ENCODE measurements at regions not wholly inside any gene's neighbourhood (a gene's known extent, or its start where the extent isn't known, plus 50 kb on each side); places are given as distances from the start of the nearest gene placed in this dataset.
A peak's percentile ranks its signal among the peaks of the same experiment; 100 is the strongest.
"Not testable (repeated sequence)": the region's sequence is repeated elsewhere in the genome, so short reads cannot be mapped to it uniquely, and the experiment has no call there.

DNA sequence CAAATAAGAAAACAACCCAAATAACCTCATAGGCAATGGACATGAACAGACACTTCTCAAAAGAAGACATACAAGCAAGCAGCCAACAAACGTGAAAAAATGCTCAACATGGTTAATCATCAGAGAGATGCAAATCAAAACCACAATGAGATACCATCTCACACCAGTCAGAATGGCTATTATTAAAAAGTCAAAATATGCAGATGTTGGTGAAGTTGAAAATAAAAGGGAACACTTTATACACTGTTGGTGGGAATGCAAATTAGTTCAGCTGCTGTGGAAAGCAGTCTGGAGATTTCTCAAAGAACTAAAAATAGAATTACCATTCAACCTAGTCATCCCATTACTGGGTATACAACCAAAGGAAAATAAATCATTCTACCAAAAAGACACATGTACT is 606.4 kb downstream of the KCTD12 start:
- not testable (repeated sequence) for DNase-seq

DNA sequence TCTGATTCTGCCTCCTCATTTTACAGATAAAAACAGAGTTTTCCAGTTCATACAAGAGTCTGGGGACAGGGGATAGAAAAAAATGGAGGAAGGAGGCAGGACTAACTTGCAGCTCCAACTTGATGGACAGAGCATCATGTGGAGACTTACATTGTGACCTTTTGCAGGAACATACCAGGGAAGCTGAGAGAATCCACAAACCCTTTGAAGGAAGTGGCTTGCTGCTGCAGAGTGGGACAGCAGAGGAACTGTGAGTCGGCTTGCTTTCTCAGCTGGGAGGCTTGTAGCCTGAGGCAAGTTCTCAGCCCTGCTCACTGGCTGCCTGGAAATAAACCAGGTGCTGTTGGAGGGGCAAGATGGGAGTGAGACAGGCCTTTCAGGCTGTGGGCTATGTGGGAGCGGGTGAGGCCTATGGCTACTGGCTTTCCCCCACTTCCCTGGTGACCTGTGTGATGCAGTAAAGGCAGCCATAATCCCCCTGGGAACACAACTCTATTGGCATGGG is 614.4 kb downstream of the KCTD12 start:
- DNase-seq, result no peak

DNA sequence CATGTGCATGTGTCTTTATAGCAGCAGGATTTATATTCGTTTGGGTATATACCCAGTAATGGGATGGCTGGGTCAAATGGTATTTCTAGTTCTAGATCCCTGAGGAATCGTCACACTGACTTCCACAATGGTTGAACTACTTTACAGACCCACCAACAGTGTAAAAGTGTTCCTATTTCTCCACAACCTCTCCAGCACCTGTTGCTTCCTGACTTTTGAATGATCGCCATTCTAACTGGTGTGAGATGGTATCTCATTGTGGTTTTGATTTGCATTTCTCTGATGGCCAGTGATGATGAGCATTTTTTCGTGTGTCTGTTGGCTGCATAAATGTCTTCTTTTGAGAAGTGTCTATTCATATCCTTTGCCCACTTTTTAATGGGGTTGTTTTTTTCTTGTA is 617.9 kb downstream of the KCTD12 start:
- DNase-seq, result not testable (repeated sequence)

DNA sequence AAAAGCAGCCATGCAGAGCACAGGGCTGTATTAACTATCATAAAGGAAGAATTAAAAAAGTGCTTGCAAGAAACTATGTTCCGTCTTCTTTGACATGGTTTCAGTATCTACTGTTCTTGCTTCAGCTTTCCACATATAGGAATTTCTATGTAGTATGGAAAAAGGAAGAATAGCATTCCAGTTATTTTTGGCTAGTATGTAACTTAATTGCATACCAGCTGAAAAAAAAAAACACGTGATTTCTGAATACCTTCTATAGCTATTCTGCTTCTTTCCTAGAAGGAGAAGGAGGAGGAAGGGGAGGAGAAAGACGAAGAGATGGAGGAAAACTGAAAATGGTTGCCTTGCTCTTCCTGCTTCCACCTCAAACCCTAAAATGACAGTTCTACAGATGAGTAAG is 619.0 kb downstream of the KCTD12 start:
- DNase-seq, result no peak

- DNase-seq, result no peak
These were observed 619.6 kb downstream of the KCTD12 start for GRCh38 chr13:76266561-76266960.

DNA sequence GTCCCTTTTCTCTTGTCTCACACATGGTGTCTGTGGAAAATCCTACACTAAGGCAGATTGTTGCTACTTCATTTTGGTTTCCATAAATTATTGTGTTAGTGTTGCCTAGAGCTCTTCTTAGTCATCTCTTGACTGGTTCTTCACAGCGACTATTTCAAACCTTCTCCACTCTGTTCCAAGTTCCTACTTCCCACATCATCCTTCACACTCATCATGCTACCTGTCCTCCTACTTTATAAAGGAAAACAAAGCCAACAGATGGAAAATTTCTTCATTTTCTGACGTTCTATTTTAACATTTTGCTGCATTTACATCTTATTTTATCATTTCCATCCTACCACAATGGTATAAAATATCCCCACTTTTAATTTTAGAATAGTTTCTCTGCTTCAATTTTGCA is 614.1 kb downstream of the LMO7 start:
- no peak for DNase-seq

GRCh38 chr13:76245920-76246319 is 609.8 kb downstream of the LMO7 start:
- DNase-seq, result no peak

DNA sequence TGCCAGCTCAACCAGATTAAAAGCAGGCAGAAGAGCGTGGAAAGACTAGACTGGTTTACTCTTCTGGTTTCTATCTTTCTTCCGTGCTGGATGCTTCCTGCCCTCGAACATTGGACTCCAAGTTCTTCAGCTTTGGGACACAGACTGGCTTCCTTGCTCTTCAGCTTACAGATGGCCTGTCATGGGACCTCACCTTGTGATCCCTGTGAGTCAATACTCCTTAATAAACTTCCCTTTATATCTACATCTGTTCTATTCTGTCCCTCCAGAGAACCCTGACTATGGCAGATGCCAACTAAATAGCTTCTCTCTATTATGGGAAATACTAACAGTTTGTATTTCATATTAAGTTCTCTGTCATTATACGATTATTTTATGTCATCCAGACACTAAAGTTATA is 609.1 kb downstream of the LMO7 start:
- no peak for DNase-seq

- not testable (repeated sequence) for DNase-seq
These were observed 607.0 kb downstream of the LMO7 start for GRCh38 chr13:76243120-76243519.

- DNase-seq, result no peak
These were observed 603.0 kb downstream of the LMO7 start for GRCh38 chr13:76239031-76239680.

DNA sequence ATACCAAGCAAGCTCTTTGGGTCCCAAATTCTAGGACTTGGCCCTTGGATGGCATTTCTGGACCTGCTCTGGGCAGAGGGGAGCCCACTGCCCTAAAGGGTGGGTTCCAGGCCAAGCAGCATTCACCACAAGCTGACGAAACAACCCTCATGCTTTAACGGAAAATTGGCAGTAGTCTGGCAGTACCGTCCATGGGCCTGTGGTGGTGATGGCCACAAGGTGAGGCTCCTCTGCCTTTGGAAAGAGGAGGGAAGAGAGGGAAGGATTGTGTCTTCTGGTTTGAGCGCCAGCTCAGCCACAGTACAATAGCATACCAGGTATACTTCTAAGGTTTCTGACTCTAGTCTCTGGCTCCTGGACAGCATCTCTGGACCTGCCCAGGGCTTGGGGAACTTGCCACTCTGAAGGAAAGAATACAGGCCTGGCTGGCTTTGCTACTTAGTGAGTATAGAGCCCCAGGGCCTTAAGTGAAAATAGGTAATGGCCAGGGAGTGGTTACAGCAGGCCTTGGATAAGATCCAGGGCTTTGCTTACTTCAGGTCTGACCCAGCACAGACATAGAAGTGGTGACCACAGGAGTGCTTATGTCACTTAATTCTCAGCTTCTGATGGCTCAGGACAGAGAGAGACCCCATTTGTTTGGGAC is 595.5 kb downstream of the LMO7 start:
- no peak for DNase-seq

- DNase-seq, result no peak
These were observed 593.2 kb downstream of the LMO7 start for GRCh38 chr13:76229281-76229680.

DNA sequence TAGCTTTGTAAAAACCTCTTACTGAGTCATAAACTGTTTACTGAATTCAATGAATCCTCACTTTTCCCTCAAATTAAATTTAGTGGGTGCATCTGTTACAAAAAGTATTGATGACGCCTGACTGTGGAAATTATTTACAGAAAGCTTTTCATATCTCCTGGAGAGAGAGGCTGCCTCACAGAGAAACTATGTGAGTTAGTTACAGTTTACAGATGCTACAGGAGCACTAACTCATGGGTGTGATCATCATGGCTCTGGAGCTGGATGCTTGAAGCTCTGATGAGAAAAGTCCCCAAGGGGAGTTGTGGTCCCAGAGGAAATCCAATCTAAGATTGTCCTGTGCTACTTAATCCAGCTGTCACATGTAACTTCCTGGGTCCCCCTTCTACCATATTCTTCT is 590.8 kb downstream of the LMO7 start:
- DNase-seq, result no peak

DNA sequence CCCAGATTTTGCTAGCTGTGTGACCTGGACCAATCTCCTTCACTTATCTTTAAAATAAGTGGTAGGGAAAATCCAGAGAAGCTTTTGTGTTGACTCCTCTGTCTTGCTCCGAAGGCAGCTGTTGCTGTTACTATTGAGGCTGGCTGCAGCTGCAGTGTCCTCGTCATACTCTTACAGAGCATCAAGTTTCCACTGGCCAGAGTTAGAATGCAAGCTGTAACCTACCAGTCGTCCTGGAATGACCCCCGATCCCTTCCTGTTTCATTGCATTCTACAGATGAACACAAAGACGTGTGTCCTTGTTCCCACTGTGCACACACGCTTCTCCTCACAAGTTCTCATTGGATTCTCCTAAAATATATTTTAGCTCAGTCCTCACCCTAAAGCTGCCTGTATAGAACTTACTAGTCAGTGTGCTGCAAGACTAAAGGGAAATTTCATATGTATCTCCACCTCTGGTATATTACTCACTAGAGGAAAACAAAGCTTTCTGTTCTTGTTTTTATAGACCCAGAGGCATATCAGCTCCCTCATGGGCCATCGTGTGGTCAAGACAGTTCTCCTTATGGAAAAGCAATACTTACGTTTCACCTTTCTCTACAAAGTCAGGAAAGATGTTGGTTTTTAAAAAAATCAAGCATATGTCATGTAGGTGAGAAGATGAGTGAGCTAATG is 589.8 kb downstream of the LMO7 start:
- no peak for DNase-seq

DNA sequence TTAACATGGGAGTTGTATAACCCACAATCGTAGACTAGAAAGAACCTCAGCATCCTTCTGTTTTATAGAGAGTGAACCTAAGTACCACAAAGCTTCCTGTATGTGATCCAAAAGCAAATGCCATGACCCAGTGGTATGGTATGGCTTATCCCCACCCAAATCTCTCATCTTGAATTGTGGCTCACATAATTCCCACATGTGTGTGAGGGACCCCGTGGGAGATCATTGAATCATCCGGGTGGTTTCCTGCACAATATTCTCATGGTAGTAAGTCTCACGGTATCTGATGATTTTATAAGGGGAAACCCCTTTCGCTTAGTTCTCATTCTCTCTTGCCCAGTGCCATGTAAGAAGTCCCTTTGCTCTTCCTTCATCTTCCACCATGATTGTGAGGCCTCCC is 587.9 kb downstream of the LMO7 start:
- no peak for DNase-seq

- no peak for DNase-seq
These were observed 587.4 kb downstream of the LMO7 start for GRCh38 chr13:76223565-76223964.

GRCh38 chr13:76222511-76222910 is 586.4 kb downstream of the LMO7 start:
- DNase-seq, result no peak

DNA sequence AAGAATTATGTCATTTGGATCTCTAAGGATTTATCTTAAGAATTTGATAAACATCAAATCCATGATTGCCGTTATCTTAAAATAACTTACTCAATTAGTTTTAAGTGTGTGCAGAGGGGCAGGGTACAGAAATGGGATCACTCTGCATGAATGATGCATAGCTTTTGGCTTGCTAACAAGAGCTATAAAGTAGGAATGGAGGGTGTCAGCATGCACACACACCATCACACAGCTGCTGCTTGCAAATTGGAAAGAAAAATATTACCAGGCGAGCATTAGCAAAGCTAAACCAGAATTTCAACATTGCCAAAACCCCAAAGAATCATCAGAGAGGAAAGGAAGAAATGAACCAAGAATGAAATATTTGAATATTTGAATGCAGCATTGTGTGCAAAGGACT is 580.6 kb downstream of the LMO7 start:
- no peak for DNase-seq

- no peak for DNase-seq
These were observed 577.9 kb downstream of the LMO7 start for GRCh38 chr13:76214001-76214400.

GRCh38 chr13:76213423-76213904 is 577.3 kb downstream of the LMO7 start:
- DNase-seq, result peak in 1 of 4 experiments; percentile 1

- DNase-seq, result no peak
These were observed 574.1 kb downstream of the LMO7 start for GRCh38 chr13:76210262-76210661.

- DNase-seq, result no peak
These were observed 562.5 kb downstream of the LMO7 start for GRCh38 chr13:76198568-76199163.

GRCh38 chr13:76189882-76190519 is 553.9 kb downstream of the LMO7 start:
- DNase-seq, result no peak

Data from suppressor macrophage (primary cell).